KOPT-K1 (cell line): ENCODE measurements at regions not wholly inside any gene's neighbourhood (a gene's known extent, or its start where the extent isn't known, plus 50 kb on each side); places are given as distances from the start of the nearest gene placed in this dataset.
"Not testable (repeated sequence)": the region's sequence is repeated elsewhere in the genome, so short reads cannot be mapped to it uniquely, and the experiment has no call there.

Source experiments
- H3K27ac ChIP-seq: fragments of 200-600 bp; sonication (generic); 2 replicates; pipeline ENCODE4 v1.5.1; 2016; ENCODE audit warnings: antibody characterized with exemption, mild to moderate bottlenecking, low read depth, low read length; ENCODE audit not compliant: poor library complexity, severe bottlenecking
- H3K36me3 ChIP-seq: fragments of 200-600 bp; sonication (generic); 2 replicates; pipeline ENCODE4 v1.5.1; 2017; ENCODE audit warnings: antibody characterized with exemption, mild to moderate bottlenecking, low read length, moderate library complexity; ENCODE audit not compliant: insufficient read depth
- H3K9me3 ChIP-seq: fragments of 200-600 bp; sonication (generic); 2 replicates; pipeline ENCODE4 v1.5.1; 2017; ENCODE audit warnings: antibody characterized with exemption, low read length, mild to moderate bottlenecking; ENCODE audit not compliant: insufficient read depth, poor library complexity, severe bottlenecking

- Histone ChIP-seq H3K36me3 (no peaks in the 10 kb centered on the region), H3K27ac (no peak overlapping the region), H3K9me3 (peaks cover 33% of the 10 kb centered on the region)
Observed at GRCh38 chr19:37303591-37304171, 67.2 kb upstream of the ZNF527 start.

GRCh38 chr19:37304190-37304883 lies 66.6 kb upstream of the ZNF527 start:
- no peak overlapping the region for H3K27ac ChIP-seq
- peaks cover 33% of the 10 kb centered on the region for H3K9me3 ChIP-seq
- H3K36me3 ChIP-seq: no peaks in the 10 kb centered on the region

GRCh38 chr19:37304884-37305255 lies 66.0 kb upstream of the ZNF527 start:
- H3K36me3 ChIP-seq: no peaks in the 10 kb centered on the region
- H3K27ac ChIP-seq: no peak overlapping the region
- peaks cover 33% of the 10 kb centered on the region for H3K9me3 ChIP-seq

GRCh38 chr19:37306383-37306963 lies 64.4 kb upstream of the ZNF527 start:
- no peaks in the 10 kb centered on the region for H3K36me3 ChIP-seq
- H3K27ac ChIP-seq: no peak overlapping the region
- H3K9me3 ChIP-seq: peaks cover 33% of the 10 kb centered on the region

GRCh38 chr19:37309834-37310575 lies 60.9 kb upstream of the ZNF527 start:
- Histone ChIP-seq H3K9me3 (peaks cover 17% of the 10 kb centered on the region), H3K36me3 (no peaks in the 10 kb centered on the region), H3K27ac (no peak overlapping the region)

- H3K9me3 ChIP-seq, H3K36me3 ChIP-seq: not testable (repeated sequence)
- peak overlapping the region; percentile 12 for H3K27ac ChIP-seq
Observed at GRCh38 chr19:37312531-37313334, 58.2 kb upstream of the ZNF527 start.

- H3K27ac ChIP-seq: no peak overlapping the region
- H3K9me3 ChIP-seq: no peaks in the 10 kb centered on the region
- H3K36me3 ChIP-seq: no peaks in the 10 kb centered on the region
Observed at GRCh38 chr19:37313335-37313627, 57.6 kb upstream of the ZNF527 start.

GRCh38 chr19:37317403-37318209 lies 53.3 kb upstream of the ZNF527 start:
- H3K9me3 ChIP-seq: no peaks in the 10 kb centered on the region

GRCh38 chr19:37320988-37321387 lies 49.9 kb upstream of the ZNF527 start:
- H3K36me3 ChIP-seq: peaks cover 51% of the 10 kb centered on the region
- H3K27ac ChIP-seq, H3K9me3 ChIP-seq: not testable (repeated sequence)

More at GRCh38 chr19:37317403-37318209, 53.3 kb upstream of the ZNF527 start:
- peak overlapping the region; percentile 73 for H3K27ac ChIP-seq
- peaks cover 17% of the 10 kb centered on the region for H3K36me3 ChIP-seq
